ENCODE measurements at regions not wholly inside any gene's neighbourhood (a gene's known extent, or its start where the extent isn't known, plus 50 kb on each side); places are given as distances from the start of the nearest gene placed in this dataset.

DNA sequence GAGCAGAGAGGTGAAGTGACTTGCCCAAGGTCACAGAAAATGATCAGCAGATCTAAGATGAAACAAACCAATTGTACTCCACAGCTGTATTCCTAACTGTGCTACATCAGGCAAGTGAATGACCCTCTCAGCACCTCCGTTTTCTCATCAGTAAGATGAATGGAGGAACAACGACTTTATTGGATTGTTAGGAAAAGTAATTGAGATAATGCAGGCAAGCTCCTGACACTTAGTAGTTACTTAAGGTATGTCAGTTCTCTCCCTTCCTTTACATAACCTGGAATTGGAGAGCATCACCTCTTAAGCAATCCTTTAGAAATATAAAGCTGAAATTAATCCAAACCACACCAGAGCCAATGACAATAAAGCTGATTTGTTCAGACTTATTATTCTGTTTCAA lies 451.2 kb upstream of the CD180 start:
- intact Hi-C loops (cut with DNase I) = no loop called here
- peaks cover 10% of the 10 kb centered on the region for H3K4me1 ChIP-seq (ENCODE audit: insufficient read depth)

DNA sequence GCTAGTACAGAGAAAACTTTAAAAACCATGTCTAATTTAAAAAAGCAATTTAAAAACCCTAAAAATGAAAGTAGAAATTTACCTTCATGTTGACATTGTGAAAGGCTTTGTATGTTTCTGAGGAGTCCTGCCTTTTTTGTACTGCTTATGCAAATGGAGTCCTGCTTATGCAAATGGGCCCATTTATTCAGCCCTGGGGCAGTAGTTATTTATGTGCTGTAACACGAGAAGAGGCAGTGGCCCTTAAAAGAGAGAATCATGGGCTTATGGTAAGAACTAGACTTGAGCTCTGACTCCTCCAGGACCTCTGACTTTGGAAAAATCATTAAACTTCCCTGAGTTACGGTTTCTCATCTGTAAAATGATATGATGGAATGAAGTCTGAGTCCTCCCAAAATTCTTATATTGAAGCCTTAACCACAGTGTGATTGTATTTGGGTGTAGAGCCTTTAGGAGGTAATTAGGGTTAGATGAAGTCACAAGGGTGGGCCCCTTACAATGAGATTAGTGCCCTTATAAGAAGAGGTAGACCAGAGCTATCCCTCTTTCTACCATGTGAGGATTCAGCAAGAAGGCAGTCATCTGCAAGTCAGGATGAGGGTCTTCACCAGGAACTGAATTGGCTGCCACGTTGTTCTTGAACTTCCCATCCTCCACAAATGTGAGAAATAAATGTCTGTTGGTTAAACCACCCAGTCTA lies 447.8 kb upstream of the CD180 start:
- Histone ChIP-seq H3K9me3 (no peaks in the 10 kb centered on the region), H3K4me1 (ENCODE audit: insufficient read depth) (peaks cover 16% of the 10 kb centered on the region), H3K27ac (no peak overlapping the region), H3K4me3 (no peak overlapping the region), H3K27me3 (no peaks in the 10 kb centered on the region), H3K36me3 (no peaks in the 10 kb centered on the region)
- TF ChIP-seq POLR2A (IDR thresholded peaks at IDR 0.05) (no peak), EP300 (IDR thresholded peaks at IDR 0.05) (no peak)
- TF ChIP-seq, protein P1, sequence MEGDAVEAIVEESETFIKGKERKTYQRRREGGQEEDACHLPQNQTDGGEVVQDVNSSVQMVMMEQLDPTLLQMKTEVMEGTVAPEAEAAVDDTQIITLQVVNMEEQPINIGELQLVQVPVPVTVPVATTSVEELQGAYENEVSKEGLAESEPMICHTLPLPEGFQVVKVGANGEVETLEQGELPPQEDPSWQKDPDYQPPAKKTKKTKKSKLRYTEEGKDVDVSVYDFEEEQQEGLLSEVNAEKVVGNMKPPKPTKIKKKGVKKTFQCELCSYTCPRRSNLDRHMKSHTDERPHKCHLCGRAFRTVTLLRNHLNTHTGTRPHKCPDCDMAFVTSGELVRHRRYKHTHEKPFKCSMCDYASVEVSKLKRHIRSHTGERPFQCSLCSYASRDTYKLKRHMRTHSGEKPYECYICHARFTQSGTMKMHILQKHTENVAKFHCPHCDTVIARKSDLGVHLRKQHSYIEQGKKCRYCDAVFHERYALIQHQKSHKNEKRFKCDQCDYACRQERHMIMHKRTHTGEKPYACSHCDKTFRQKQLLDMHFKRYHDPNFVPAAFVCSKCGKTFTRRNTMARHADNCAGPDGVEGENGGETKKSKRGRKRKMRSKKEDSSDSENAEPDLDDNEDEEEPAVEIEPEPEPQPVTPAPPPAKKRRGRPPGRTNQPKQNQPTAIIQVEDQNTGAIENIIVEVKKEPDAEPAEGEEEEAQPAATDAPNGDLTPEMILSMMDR (IDR thresholded peaks at IDR 0.05) = no peak
- WGBS, 3 donors = 94 to 97% (median 97%) methylated on average over 3 of the region's 3 CpGs
- DNase-seq = no peak
- intact Hi-C loops (cut with DNase I) = no loop called here

More for the DNA sequence above, 451.2 kb upstream of the CD180 start:
- no peaks in the 10 kb centered on the region for H3K27me3 ChIP-seq
- no peak overlapping the region for H3K4me3 ChIP-seq
- no peaks in the 10 kb centered on the region for H3K36me3 ChIP-seq
- no peak for TF ChIP-seq POLR2A (IDR thresholded peaks at IDR 0.05)
- TF ChIP-seq, protein P1 (IDR thresholded peaks at IDR 0.05) = no peak
- no peak for TF ChIP-seq EP300 (IDR thresholded peaks at IDR 0.05)
- H3K27ac ChIP-seq = no peak overlapping the region
- H3K9me3 ChIP-seq = no peaks in the 10 kb centered on the region
- 41 to 58% (median 41%) methylated on average over 2 of the region's 2 CpGs for WGBS, 3 donors
- no peak for DNase-seq

DNA sequence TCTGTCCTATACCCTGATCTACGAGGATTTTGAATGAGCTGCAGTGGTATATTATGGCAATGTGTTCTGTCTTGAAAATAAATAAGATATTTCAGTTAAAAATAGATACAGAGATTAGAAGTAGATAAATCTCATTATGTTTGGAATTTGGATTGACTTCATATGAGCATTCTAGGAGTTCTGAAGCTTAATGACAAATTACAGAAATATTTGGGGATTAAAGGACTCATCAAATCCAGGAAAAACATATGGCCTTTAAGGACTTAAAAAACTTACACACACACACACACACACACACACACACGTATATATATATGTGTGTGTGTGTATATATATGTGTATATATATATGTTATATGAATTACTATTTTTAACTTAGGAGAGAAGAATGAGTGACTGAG lies 446.9 kb upstream of the CD180 start:
- no peaks in the 10 kb centered on the region for H3K27me3 ChIP-seq
- no peak for DNase-seq
- H3K36me3 ChIP-seq = no peaks in the 10 kb centered on the region
- no peak overlapping the region for H3K4me3 ChIP-seq
- H3K9me3 ChIP-seq = no peaks in the 10 kb centered on the region
- intact Hi-C loops (cut with DNase I) = no loop called here
- 56 to 84% (median 68%) methylated on average over 2 of the region's 2 CpGs for WGBS, 3 donors
- H3K4me1 ChIP-seq (ENCODE audit: insufficient read depth) = peaks cover 12% of the 10 kb centered on the region
- TF ChIP-seq POLR2A (IDR thresholded peaks at IDR 0.05) = no peak
- no peak for TF ChIP-seq EP300 (IDR thresholded peaks at IDR 0.05)
- TF ChIP-seq, protein P1 (IDR thresholded peaks at IDR 0.05) = no peak
- no peak overlapping the region for H3K27ac ChIP-seq

DNA sequence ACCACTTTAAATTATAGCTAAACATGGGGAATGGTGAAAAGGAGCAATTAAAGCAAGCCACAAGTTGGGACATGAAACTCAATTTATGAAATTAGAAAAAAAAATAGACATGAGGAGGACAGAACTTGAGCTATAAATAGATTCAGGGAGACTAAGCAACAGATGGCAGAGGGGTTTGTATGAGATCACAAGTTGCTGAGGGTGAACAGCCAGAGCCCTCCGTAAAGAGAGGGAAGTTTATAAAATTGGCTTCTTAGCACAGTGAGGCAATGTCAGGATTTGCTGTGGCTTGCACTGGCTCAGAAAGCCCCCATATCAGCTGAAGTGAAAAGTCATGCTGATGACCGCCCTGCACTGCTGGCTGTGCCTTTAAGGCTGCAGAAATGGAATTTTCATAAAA lies 443.4 kb upstream of the CD180 start:
- 25 to 40% (median 39%) methylated on average over 2 of the region's 2 CpGs for WGBS, 3 donors
- TF ChIP-seq EP300 (IDR thresholded peaks at IDR 0.05) (no peak), POLR2A (IDR thresholded peaks at IDR 0.05) (no peak)
- TF ChIP-seq, protein P1 (IDR thresholded peaks at IDR 0.05) = no peak
- Histone ChIP-seq H3K27me3 (no peaks in the 10 kb centered on the region), H3K9me3 (no peaks in the 10 kb centered on the region), H3K36me3 (no peaks in the 10 kb centered on the region), H3K4me1 (ENCODE audit: insufficient read depth) (peaks cover 6% of the 10 kb centered on the region), H3K27ac (no peak overlapping the region), H3K4me3 (no peak overlapping the region)
- no peak for DNase-seq
- intact Hi-C loops (cut with DNase I) = no loop called here
